Mesenchymal stem cell (in vitro differentiated cells and primary cell): ENCODE measurements at regions not wholly inside any gene's neighbourhood (a gene's known extent, or its start where the extent isn't known, plus 50 kb on each side); places are given as distances from the start of the nearest gene placed in this dataset.

Source experiments
- DNase-seq: peaks from one replicate; pipeline ENCODE4 v3.0.0-alpha.2; 2013
- H2AFZ ChIP-seq: one replicate; pipeline ENCODE4 v1.6.1; 2013; ENCODE audit warnings: low read depth, mild to moderate bottlenecking, control low read depth, inconsistent platforms, low read length, moderate library complexity
- H2AK5ac ChIP-seq: 2 replicates; pipeline ENCODE4 v1.6.1; 2013; ENCODE audit warnings: low read length, moderate library complexity, mild to moderate bottlenecking, inconsistent platforms; ENCODE audit not compliant: severe bottlenecking
- H2BK120ac ChIP-seq: one replicate; pipeline ENCODE4 v1.6.1; 2013; ENCODE audit warnings: low read depth, mild to moderate bottlenecking, inconsistent platforms, low read length, moderate library complexity
- H2BK12ac ChIP-seq, 2 experiments: one replicate each; pipeline ENCODE4 v1.6.1; 2013; ENCODE audit warnings: inconsistent platforms in 2 of 2, low read length in 2 of 2, mild to moderate bottlenecking in 2 of 2, moderate library complexity in 2 of 2, control low read depth in 1 of 2
- H2BK15ac ChIP-seq: one replicate; pipeline ENCODE4 v1.6.1; 2013; ENCODE audit warnings: mild to moderate bottlenecking, low read depth, inconsistent platforms; ENCODE audit not compliant: poor library complexity, severe bottlenecking
- H2BK5ac ChIP-seq: 2 replicates; pipeline ENCODE4 v1.6.1; 2013; ENCODE audit warnings: low read depth, mild to moderate bottlenecking, low read length, control low read depth, inconsistent platforms; ENCODE audit not compliant: poor library complexity, severe bottlenecking
- H3K14ac ChIP-seq, 2 experiments: one replicate each; pipeline ENCODE4 v1.6.1; 2013; ENCODE audit warnings: inconsistent platforms in 2 of 2, low read length in 2 of 2, control low read depth in 1 of 2, mild to moderate bottlenecking in 1 of 2, moderate library complexity in 1 of 2
- H3K18ac ChIP-seq, 2 experiments: one replicate each; pipeline ENCODE4 v1.6.1; 2013; ENCODE audit warnings: inconsistent platforms in 2 of 2, low read length in 2 of 2, control low read depth in 1 of 2, low read depth in 1 of 2, mild to moderate bottlenecking in 1 of 2
- H3K23ac ChIP-seq, 2 experiments: one replicate each; pipeline ENCODE4 v1.6.1; 2013; ENCODE audit warnings: inconsistent platforms in 2 of 2, low read length in 2 of 2, mild to moderate bottlenecking in 2 of 2, moderate library complexity in 2 of 2, control low read depth in 1 of 2
- H3K27ac ChIP-seq: 2 replicates; pipeline ENCODE4 v1.5.1; 2013; ENCODE audit warnings: mild to moderate bottlenecking, moderate library complexity, low read length, control low read depth, inconsistent platforms; ENCODE audit not compliant: poor library complexity, severe bottlenecking
- H3K27me3 ChIP-seq, 2 experiments: 2 replicates each; pipeline versions ENCODE4 v1.6.1 to v1.7.0; 2013; ENCODE audit warnings: low read length in 2 of 2, mild to moderate bottlenecking in 2 of 2, moderate library complexity in 2 of 2, control low read depth in 1 of 2, inconsistent platforms in 1 of 2; ENCODE audit not compliant: control insufficient read depth in 1 of 2, insufficient read depth in 1 of 2
- H3K36me3 ChIP-seq, 2 experiments: 2 replicates each; pipeline versions ENCODE4 v1.6.1 to v1.7.0; 2013; ENCODE audit warnings: low read length in 2 of 2, control low read depth in 1 of 2, inconsistent platforms in 1 of 2, low read depth in 1 of 2, mild to moderate bottlenecking in 1 of 2; ENCODE audit not compliant: insufficient read depth in 2 of 2, control insufficient read depth in 1 of 2
- H3K4ac ChIP-seq, 2 experiments: one replicate each; pipeline ENCODE4 v1.6.1; 2013; ENCODE audit warnings: inconsistent platforms in 2 of 2, low read length in 2 of 2, mild to moderate bottlenecking in 2 of 2, moderate library complexity in 2 of 2, control low read depth in 1 of 2, low read depth in 1 of 2
- H3K4me1 ChIP-seq: 2 replicates; pipeline ENCODE4 v1.6.1; 2013; ENCODE audit warnings: low read depth, low read length, control low read depth; ENCODE audit not compliant: control insufficient read depth, insufficient read depth
- H3K4me2 ChIP-seq: 2 replicates; pipeline ENCODE4 v1.6.1; 2013; ENCODE audit warnings: low read length, mild to moderate bottlenecking, inconsistent platforms; ENCODE audit not compliant: poor library complexity, severe bottlenecking
- H3K4me3 ChIP-seq, 2 experiments: 2 replicates each; pipeline versions ENCODE4 v1.5.1 to v1.7.0; 2013; ENCODE audit warnings: low read length in 2 of 2, mild to moderate bottlenecking in 2 of 2, control low read depth in 1 of 2, low read depth in 1 of 2; ENCODE audit not compliant: insufficient read depth in 1 of 2
- H3K79me1 ChIP-seq: replicated peaks from 2 replicates; pipeline ENCODE4 v1.6.1; 2013; ENCODE audit warnings: mild to moderate bottlenecking, control low read depth, low read length, inconsistent platforms; ENCODE audit not compliant: poor library complexity, severe bottlenecking
- H3K9ac ChIP-seq: 2 replicates; pipeline ENCODE4 v1.7.0; 2013; ENCODE audit warnings: mild to moderate bottlenecking, low read length, moderate library complexity
- H3K9me3 ChIP-seq: 2 replicates; pipeline ENCODE4 v1.7.0; 2013; ENCODE audit warnings: mild to moderate bottlenecking, low read length; ENCODE audit not compliant: control insufficient read depth
- H4K8ac ChIP-seq: one replicate; pipeline ENCODE4 v1.6.1; 2013; ENCODE audit warnings: inconsistent platforms, mild to moderate bottlenecking, low read length, moderate library complexity
- H4K91ac ChIP-seq: one replicate; pipeline ENCODE4 v1.6.1; 2013; ENCODE audit warnings: mild to moderate bottlenecking, low read length, inconsistent platforms
- WGBS: methylation state at CpG from one replicate; pipeline ENCODE4 v1.1.7; 2013; ENCODE audit warnings: mixed read lengths; 5-methylcytosine and 5-hydroxymethylcytosine counted together

DNA sequence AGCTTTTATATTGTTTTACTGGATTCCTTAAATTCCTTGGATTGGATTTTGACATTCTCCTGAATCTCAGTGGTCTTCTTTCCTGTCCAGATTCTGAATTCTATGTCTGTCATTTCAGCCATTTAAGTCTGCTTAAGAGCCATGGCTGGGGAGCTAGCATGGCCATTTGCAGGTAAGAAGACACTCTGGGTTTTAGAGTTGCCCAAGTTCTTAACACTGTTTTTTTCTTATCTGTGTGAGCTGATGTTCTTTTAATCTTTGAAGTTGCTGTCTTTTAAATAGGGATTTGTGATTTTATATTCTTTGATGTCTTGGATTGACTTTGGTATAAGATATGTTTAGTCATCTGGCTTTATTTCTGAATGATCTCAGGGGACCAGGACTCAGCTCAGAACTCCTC lies 677.2 kb downstream of the CCDC85A start:
- no peak overlapping the region for H3K4me3 ChIP-seq
- H4K8ac ChIP-seq, result no peak overlapping the region
- no peak overlapping the region for H2BK5ac ChIP-seq
- H3K14ac ChIP-seq, result no peak overlapping the region
- H3K36me3 ChIP-seq, result no peaks in the 10 kb centered on the region
- H3K9me3 ChIP-seq, result peaks cover 2% of the 10 kb centered on the region
- H3K4me1 ChIP-seq, result no peaks in the 10 kb centered on the region
- no peak overlapping the region for H2BK12ac ChIP-seq
- no peak overlapping the region for H3K9ac ChIP-seq
- no peak overlapping the region for H4K91ac ChIP-seq
- H3K4ac ChIP-seq, result no peak overlapping the region
- no peak overlapping the region for H3K4me2 ChIP-seq
- no peaks in the 10 kb centered on the region for H3K79me1 ChIP-seq
- H3K27me3 ChIP-seq, result no peaks in the 10 kb centered on the region
- no peak overlapping the region for H3K23ac ChIP-seq
- no peak overlapping the region for H3K27ac ChIP-seq
- H3K18ac ChIP-seq, result no peak overlapping the region
- no peak overlapping the region for H2AK5ac ChIP-seq
- H2BK15ac ChIP-seq, result no peak overlapping the region
- H2AFZ ChIP-seq, result no peak overlapping the region
- no peak overlapping the region for H2BK120ac ChIP-seq
- DNase-seq, result no peak

DNA sequence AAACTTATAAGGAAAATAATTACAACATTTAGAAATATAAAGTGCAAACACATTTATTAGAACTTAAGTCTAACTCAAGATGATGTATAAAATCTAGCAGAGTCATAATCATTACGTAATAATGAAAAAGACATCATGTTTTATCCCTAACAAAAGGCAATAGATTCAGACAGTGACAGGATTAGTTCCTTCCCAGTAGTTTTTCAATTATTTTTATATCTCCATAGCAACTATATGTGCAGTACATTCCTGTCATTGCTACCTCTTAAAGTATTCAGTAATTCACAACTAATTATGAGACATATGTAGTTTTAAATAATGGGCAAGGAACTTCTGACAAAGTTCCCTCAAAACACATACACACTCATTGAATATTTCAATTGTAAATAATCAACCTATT lies 687.9 kb downstream of the CCDC85A start:
- Histone ChIP-seq H2BK12ac (no peak overlapping the region), H3K27ac (no peak overlapping the region), H3K4me2 (no peak overlapping the region), H3K14ac (no peak overlapping the region), H3K36me3 (no peaks in the 10 kb centered on the region), H4K91ac (no peak overlapping the region), H3K27me3 (no peaks in the 10 kb centered on the region), H2BK5ac (no peak overlapping the region), H2AK5ac (no peak overlapping the region), H3K79me1 (no peaks in the 10 kb centered on the region), H2BK120ac (no peak overlapping the region), H3K18ac (no peak overlapping the region), H3K4me3 (no peak overlapping the region), H3K9ac (no peak overlapping the region), H3K23ac (no peak overlapping the region), H4K8ac (no peak overlapping the region), H2BK15ac (no peak overlapping the region), H3K4ac (no peak overlapping the region), H3K9me3 (peaks cover 3% of the 10 kb centered on the region), H2AFZ (no peak overlapping the region), H3K4me1 (no peaks in the 10 kb centered on the region)
- WGBS, result no CpG with 5 or more reads among the region's 1 CpG
- peak; percentile 51 for DNase-seq

DNA sequence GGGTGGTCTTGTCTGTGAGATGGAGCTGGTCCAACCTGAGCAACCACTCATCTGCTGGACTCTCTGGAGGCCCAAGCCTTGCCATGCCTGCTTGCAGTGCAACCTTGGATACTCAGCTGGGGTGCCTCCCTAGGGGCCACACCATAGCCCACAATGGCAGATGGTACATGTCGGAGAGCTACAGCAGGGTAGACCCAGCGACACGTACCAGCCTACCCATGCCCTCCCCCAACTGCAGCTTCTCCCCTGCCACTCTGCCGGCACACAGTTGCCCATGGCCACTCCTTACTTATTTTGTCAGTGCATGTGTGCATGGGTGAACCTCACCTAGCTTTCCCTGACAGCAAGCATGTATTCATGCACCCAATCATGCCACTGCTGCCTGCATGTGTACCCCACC lies 690.9 kb downstream of the CCDC85A start:
- H3K4me2 ChIP-seq, result no peak overlapping the region
- H3K27ac ChIP-seq, result no peak overlapping the region
- no peak overlapping the region for H2BK120ac ChIP-seq
- H3K4me1 ChIP-seq, result no peaks in the 10 kb centered on the region
- H3K36me3 ChIP-seq, result no peaks in the 10 kb centered on the region
- no peak overlapping the region for H2BK12ac ChIP-seq
- no peak overlapping the region for H4K91ac ChIP-seq
- no peak overlapping the region for H3K4ac ChIP-seq
- H2AK5ac ChIP-seq, result no peak overlapping the region
- H3K14ac ChIP-seq, result no peak overlapping the region
- H3K79me1 ChIP-seq, result no peaks in the 10 kb centered on the region
- H3K9ac ChIP-seq, result no peak overlapping the region
- peaks cover 3% of the 10 kb centered on the region for H3K9me3 ChIP-seq
- H2BK5ac ChIP-seq, result no peak overlapping the region
- no peaks in the 10 kb centered on the region for H3K27me3 ChIP-seq
- DNase-seq, result no peak
- no peak overlapping the region for H2BK15ac ChIP-seq
- H2AFZ ChIP-seq, result no peak overlapping the region
- no peak overlapping the region for H3K4me3 ChIP-seq
- no peak overlapping the region for H4K8ac ChIP-seq
- no peak overlapping the region for H3K23ac ChIP-seq
- 93% methylated on average over 4 of the region's 4 CpGs for WGBS
- no peak overlapping the region for H3K18ac ChIP-seq

DNA sequence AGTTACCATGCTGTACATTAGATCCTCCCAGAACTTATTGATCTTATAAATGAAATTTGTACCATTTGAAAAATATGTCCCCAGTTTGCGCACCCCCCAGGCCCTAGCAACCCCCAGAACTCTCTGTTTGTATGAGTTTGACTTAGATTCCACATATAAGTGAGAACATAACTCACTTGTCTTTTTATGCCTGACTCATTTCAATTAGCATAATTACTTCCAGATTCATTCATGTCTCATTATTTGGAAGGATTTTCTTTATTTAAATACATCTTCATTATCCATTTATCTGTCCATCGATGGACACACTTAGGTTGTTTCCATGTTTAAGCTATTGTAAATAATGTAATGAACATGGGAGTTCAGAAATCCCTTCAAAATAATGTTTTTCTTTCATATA lies 705.9 kb downstream of the CCDC85A start:
- Histone ChIP-seq H2BK120ac (no peak overlapping the region), H2AFZ (no peak overlapping the region), H3K27ac (no peak overlapping the region), H3K23ac (no peak overlapping the region), H2BK12ac (no peak overlapping the region), H3K4me1 (no peaks in the 10 kb centered on the region), H2BK15ac (no peak overlapping the region), H2BK5ac (no peak overlapping the region), H3K4me2 (no peak overlapping the region), H2AK5ac (no peak overlapping the region), H3K4ac (no peak overlapping the region), H3K36me3 (no peaks in the 10 kb centered on the region), H4K91ac (no peak overlapping the region), H3K27me3 (no peaks in the 10 kb centered on the region), H4K8ac (no peak overlapping the region), H3K9me3 (no peaks in the 10 kb centered on the region), H3K4me3 (no peak overlapping the region), H3K14ac (no peak overlapping the region), H3K18ac (no peak overlapping the region), H3K79me1 (no peaks in the 10 kb centered on the region), H3K9ac (no peak overlapping the region)
- DNase-seq, result no peak
- 80% methylated on average over 1 of the region's 2 CpGs for WGBS
